Testis (tissue), 2 donors: ENCODE measurements at regions not wholly inside any gene's neighbourhood (a gene's known extent, or its start where the extent isn't known, plus 50 kb on each side); places are given as distances from the start of the nearest gene placed in this dataset.

ENCODE experiments used
- DNase-seq: peaks from one replicate; pipeline ENCODE4 v3.0.0-alpha.2; 2019
- H3K27ac ChIP-seq, 2 donors: fragments of 200-600 bp; sonication (generic); one replicate each; pipeline ENCODE4 v1.5.1; 2019
- H3K27me3 ChIP-seq: fragments of 200-600 bp; sonication (generic); one replicate; pipeline ENCODE4 v1.5.1; 2019
- H3K36me3 ChIP-seq: fragments of 200-600 bp; sonication (generic); one replicate; pipeline ENCODE4 v1.5.1; 2017; ENCODE audit warnings: low read depth; ENCODE audit errors: missing control alignments
- H3K4me1 ChIP-seq: fragments of 200-600 bp; sonication (generic); one replicate; pipeline ENCODE4 v1.5.1; 2019
- H3K4me3 ChIP-seq, 2 donors: fragments of 200-600 bp; sonication (generic); one replicate each; pipeline ENCODE4 v1.5.1; 2017 to 2019
- H3K9me3 ChIP-seq: fragments of 200-600 bp; sonication (generic); one replicate; pipeline ENCODE4 v1.5.1; 2017
- POLR2A ChIP-seq: fragments of 450-650 bp; IDR thresholded peaks from one replicate; pipeline ENCODE4 v1.6.1; 2017; ENCODE audit warnings: antibody characterized with exemption, mild to moderate bottlenecking, moderate library complexity
- WGBS, 2 donors: methylation state at CpG; one replicate each; pipeline ENCODE4 v1.1.5; 2018; 5-methylcytosine and 5-hydroxymethylcytosine counted together
- intact Hi-C: fragments of 100-400 bp; cut with DNase I; formaldehyde crosslinking; loops from one replicate; pipeline ENCODE4 v1.15.1; 2023; ENCODE audit warnings: low total_unique reads
- TF ChIP-seq, protein P1 (sequence below), 3 experiments: fragments of 450-650 bp in 2 of 3; fragments of 200-600 bp in 1 of 3; sonication (generic) in 1 of 3; IDR thresholded peaks; one replicate each; pipeline ENCODE4 v1.5.1; 2016 to 2019; ENCODE audit warnings: antibody characterized with exemption in 3 of 3, mild to moderate bottlenecking in 2 of 3, moderate library complexity in 1 of 3

DNA sequence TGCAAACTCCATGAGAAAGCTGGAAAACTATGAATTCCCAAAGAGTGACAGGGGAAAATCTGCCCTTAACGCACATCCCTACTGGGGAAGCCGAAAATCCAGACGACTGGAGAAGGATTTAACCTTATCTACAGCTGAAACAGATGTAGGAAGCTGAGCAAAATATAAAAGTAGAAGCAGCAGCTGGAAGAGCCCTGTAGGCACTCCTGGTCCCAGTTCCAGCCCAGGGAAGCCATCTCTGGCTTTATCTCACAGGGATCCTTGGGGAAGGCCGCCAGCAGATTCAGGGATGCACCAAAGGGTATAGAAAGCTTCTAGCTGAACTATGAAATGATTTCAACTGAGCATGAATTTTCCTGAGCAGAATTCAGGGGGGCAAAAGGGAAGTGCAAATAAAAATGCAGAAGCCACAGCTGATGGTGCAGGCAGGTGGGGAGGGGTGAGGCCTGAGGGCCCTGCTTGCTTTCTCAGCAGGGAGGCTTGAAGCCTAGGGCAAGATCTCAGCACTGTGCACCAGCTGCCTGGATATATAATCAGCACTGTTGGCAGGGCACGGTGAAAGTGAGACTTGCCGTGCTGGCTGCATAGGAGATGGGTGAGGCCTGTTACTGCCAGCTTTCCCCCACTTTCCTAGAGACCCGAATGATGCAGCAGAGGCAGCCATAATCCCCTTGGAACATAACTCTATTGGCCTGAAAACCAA is 2019.5 kb upstream of the NUDT12 start:
- Histone ChIP-seq H3K9me3 (no peaks in the 10 kb centered on the region), H3K4me3 (no peak overlapping the region), H3K4me1 (no peaks in the 10 kb centered on the region), H3K27me3 (no peaks in the 10 kb centered on the region), H3K36me3 (no peaks in the 10 kb centered on the region), H3K27ac (no peak overlapping the region)
- DNase-seq: no peak
- intact Hi-C loops: no loop called here
- WGBS, 2 donors: 55 to 61% methylated on average over 4 to 7 of the region's 7 CpGs
- TF ChIP-seq, protein P1, sequence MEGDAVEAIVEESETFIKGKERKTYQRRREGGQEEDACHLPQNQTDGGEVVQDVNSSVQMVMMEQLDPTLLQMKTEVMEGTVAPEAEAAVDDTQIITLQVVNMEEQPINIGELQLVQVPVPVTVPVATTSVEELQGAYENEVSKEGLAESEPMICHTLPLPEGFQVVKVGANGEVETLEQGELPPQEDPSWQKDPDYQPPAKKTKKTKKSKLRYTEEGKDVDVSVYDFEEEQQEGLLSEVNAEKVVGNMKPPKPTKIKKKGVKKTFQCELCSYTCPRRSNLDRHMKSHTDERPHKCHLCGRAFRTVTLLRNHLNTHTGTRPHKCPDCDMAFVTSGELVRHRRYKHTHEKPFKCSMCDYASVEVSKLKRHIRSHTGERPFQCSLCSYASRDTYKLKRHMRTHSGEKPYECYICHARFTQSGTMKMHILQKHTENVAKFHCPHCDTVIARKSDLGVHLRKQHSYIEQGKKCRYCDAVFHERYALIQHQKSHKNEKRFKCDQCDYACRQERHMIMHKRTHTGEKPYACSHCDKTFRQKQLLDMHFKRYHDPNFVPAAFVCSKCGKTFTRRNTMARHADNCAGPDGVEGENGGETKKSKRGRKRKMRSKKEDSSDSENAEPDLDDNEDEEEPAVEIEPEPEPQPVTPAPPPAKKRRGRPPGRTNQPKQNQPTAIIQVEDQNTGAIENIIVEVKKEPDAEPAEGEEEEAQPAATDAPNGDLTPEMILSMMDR (IDR thresholded peaks at IDR 0.05): no peak
- TF ChIP-seq POLR2A: no peak

DNA sequence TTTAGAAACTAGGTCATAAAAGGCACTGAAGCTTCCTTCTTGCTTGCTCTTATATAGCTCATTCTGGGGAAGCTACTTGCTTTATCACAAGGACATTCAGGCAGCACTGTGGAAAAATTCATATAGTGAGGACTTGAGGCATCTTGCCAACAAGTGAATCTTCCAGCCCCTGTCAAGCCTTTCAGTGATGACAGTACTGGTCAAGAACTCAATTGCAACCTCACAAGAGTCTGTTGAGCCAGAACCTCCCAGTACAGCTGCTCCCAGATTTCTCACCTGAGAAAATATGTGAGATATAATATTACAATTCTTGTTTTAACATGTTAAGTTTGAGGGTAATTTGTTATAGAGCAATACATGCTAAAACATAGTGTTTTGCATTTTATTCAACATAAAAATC is 2011.0 kb upstream of the NUDT12 start:
- no peak for DNase-seq
- no peak overlapping the region for H3K4me3 ChIP-seq
- intact Hi-C loops: no loop called here
- H3K36me3 ChIP-seq: no peaks in the 10 kb centered on the region
- no peaks in the 10 kb centered on the region for H3K9me3 ChIP-seq
- H3K27ac ChIP-seq: no peak overlapping the region
- TF ChIP-seq POLR2A: no peak
- TF ChIP-seq, protein P1 (IDR thresholded peaks at IDR 0.05): no peak
- no peaks in the 10 kb centered on the region for H3K4me1 ChIP-seq
- H3K27me3 ChIP-seq: no peaks in the 10 kb centered on the region

DNA sequence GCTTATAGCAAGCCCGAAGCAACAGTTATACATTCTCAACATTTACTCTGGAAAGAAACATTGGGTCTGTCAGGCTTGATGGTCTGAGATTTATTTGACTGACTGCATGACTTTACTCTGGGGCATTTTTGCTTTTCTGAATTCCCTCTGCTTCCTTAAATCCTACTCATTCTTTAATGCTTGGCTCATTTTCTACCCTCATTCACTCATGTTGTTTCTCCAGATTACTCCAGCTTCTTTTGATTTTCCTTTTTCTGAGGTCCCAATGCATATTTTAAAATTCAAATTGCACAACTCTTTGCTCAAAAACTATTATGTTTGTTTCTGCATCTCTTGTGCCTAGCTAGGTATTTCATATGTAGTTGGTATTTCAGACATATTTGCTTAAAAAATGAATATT is 2002.9 kb upstream of the NUDT12 start:
- H3K27me3 ChIP-seq: no peaks in the 10 kb centered on the region
- H3K9me3 ChIP-seq: no peaks in the 10 kb centered on the region
- no peak overlapping the region for H3K4me3 ChIP-seq
- no peaks in the 10 kb centered on the region for H3K36me3 ChIP-seq
- no peak for DNase-seq
- intact Hi-C loops: no loop called here
- no peaks in the 10 kb centered on the region for H3K4me1 ChIP-seq
- H3K27ac ChIP-seq: no peak overlapping the region
- TF ChIP-seq, protein P1 (IDR thresholded peaks at IDR 0.05): no peak
- TF ChIP-seq POLR2A: no peak
- 83 to 93% methylated on average over 1 of the region's 1 CpG for WGBS, 2 donors

DNA sequence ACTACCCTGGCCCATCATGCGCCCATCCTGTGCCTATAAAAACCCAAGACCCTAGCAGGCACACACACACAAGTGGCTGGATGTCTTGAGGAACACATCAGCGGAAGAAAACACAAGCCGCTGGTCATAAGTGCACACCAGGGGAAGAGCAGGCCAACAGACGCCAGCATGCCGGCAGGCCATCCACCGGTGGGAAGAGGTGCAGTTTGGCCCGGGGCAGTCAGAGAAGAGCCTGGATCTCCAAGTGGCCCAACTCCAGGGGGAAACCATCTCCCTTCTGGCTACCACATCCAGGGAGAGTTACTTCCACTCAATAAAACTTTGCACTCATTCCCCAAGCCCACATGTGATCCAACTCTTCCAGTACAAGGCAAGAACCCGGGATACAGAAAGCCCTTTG is 2001.3 kb upstream of the NUDT12 start:
- H3K36me3 ChIP-seq: no peaks in the 10 kb centered on the region
- no peaks in the 10 kb centered on the region for H3K9me3 ChIP-seq
- WGBS, 2 donors: 72 to 79% methylated on average over 8 of the region's 8 CpGs
- intact Hi-C loops: no loop called here
- no peak for DNase-seq
- no peaks in the 10 kb centered on the region for H3K4me1 ChIP-seq
- peak overlapping the region in 1 of 2 donors; percentile 21 for H3K4me3 ChIP-seq
- TF ChIP-seq, protein P1 (IDR thresholded peaks at IDR 0.05): no peak
- TF ChIP-seq POLR2A: no peak
- H3K27me3 ChIP-seq: no peaks in the 10 kb centered on the region
- H3K27ac ChIP-seq: no peak overlapping the region

DNA sequence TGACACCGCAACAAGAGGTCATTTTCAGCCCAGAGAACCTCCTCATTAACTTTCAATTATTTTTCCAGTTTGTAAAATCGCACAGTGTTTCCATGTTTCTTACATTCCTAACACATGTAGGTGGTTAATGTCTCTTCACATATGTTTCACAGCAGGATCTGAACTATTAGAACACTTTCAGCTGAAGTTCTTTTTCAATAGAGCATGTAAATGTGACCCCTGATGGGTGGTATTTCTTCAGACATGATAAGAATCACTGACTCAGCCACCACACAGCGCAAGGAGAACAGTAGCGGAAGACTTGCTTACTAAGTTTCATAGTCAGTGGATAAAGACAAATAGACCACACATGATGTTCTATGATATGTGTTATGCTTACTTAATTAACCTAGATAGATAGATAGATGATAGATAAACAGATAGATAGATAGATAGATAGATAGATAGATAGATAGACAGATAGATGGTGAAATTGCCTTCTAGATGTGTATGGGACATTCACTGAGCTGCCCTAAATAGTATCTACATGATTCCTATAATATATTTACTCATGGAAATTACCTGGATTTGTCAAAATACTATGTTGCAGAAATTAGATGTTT is 1992.1 kb upstream of the NUDT12 start:
- Histone ChIP-seq H3K27ac (no peak overlapping the region), H3K4me1 (no peaks in the 10 kb centered on the region), H3K9me3 (no peaks in the 10 kb centered on the region), H3K27me3 (no peaks in the 10 kb centered on the region), H3K36me3 (no peaks in the 10 kb centered on the region), H3K4me3 (no peak overlapping the region)
- WGBS, 2 donors: 65 to 73% methylated on average over 4 of the region's 4 CpGs
- intact Hi-C loops: no loop called here
- no peak for DNase-seq
- TF ChIP-seq, protein P1 (IDR thresholded peaks at IDR 0.05): no peak
- TF ChIP-seq POLR2A: no peak
